ENCODE measurements at regions not wholly inside any gene's neighbourhood (a gene's known extent, or its start where the extent isn't known, plus 50 kb on each side); places are given as distances from the start of the nearest gene placed in this dataset.

- WGBS (ENCODE audit: insufficient coverage) = no CpG with 5 or more reads among the region's 3 CpGs
- Histone ChIP-seq H3K27me3 (replicated peaks in 1 of 2; ENCODE audit: control insufficient read depth in 2 of 2, extremely low read depth in 1 of 2, insufficient read depth in 2 of 2, low read length in 1 of 2) (no peaks in the 10 kb centered on the region), H3K4me3 (ENCODE audit: control insufficient read depth in 1 of 2, extremely low read depth in 1 of 2, low read length in 1 of 2) (no peak overlapping the region), H3K36me3 (ENCODE audit: control insufficient read depth in 2 of 2, extremely low read depth in 1 of 2, insufficient read depth in 1 of 2, low read length in 1 of 2) (no peaks in the 10 kb centered on the region), H3K4me1 (ENCODE audit: control insufficient read depth in 1 of 2, extremely low read depth in 1 of 2, insufficient read depth in 2 of 2, low read length in 2 of 2) (no peaks in the 10 kb centered on the region), H3K27ac (ENCODE audit: low read length) (no peak overlapping the region), H3K9me3 (no peaks in the 10 kb centered on the region)
- H3K36me3 Mint-ChIP-seq = no peaks in the 10 kb centered on the region
- H3K27ac Mint-ChIP-seq = no peak overlapping the region
- no peaks in the 10 kb centered on the region for H3K4me1 Mint-ChIP-seq
- DNase-seq (no peak), ATAC-seq (replicated peaks in 1 of 4) (no peak)
- H3K9me3 Mint-ChIP-seq = peaks cover 5 to 20% (median 15%) of the 10 kb centered on the region in 3 donors
- POLR2A ChIA-PET = no interaction called here
- CTCF ChIA-PET = no interaction called here
- H3K4me3 Mint-ChIP-seq = no peak overlapping the region
- H3K27me3 Mint-ChIP-seq = no peaks in the 10 kb centered on the region
Observed at GRCh38 chr6:54465649-54466300, 157.5 kb downstream of the TINAG start.

GRCh38 chr6:54467384-54467783 is 159.1 kb downstream of the TINAG start:
- Mint-ChIP-seq H3K4me3 (no peak overlapping the region), H3K27me3 (no peaks in the 10 kb centered on the region), H3K27ac (no peak overlapping the region), H3K4me1 (no peaks in the 10 kb centered on the region), H3K36me3 (no peaks in the 10 kb centered on the region), H3K9me3 (peaks cover 2 to 20% (median 15%) of the 10 kb centered on the region in 3 donors)
- H3K27me3 ChIP-seq (replicated peaks in 1 of 2; ENCODE audit: control insufficient read depth in 2 of 2, extremely low read depth in 1 of 2, insufficient read depth in 2 of 2, low read length in 1 of 2) = no peaks in the 10 kb centered on the region
- no peaks in the 10 kb centered on the region for H3K36me3 ChIP-seq (ENCODE audit: control insufficient read depth in 2 of 2, extremely low read depth in 1 of 2, insufficient read depth in 1 of 2, low read length in 1 of 2)
- CTCF ChIA-PET = no interaction called here
- no CpG with 5 or more reads among the region's 1 CpG for WGBS (ENCODE audit: insufficient coverage)
- H3K4me3 ChIP-seq (ENCODE audit: control insufficient read depth in 1 of 2, extremely low read depth in 1 of 2, low read length in 1 of 2) = no peak overlapping the region
- H3K27ac ChIP-seq (ENCODE audit: low read length) = no peak overlapping the region
- H3K4me1 ChIP-seq (ENCODE audit: control insufficient read depth in 1 of 2, extremely low read depth in 1 of 2, insufficient read depth in 2 of 2, low read length in 2 of 2) = no peaks in the 10 kb centered on the region
- DNase-seq = no peak
- POLR2A ChIA-PET = no interaction called here
- no peak for ATAC-seq (replicated peaks in 1 of 4)
- H3K9me3 ChIP-seq = no peaks in the 10 kb centered on the region

GRCh38 chr6:54473328-54473727 is 165.1 kb downstream of the TINAG start:
- H3K27me3 Mint-ChIP-seq = no peaks in the 10 kb centered on the region
- H3K9me3 Mint-ChIP-seq = peaks cover 3 to 6% (median 4%) of the 10 kb centered on the region in 3 donors
- H3K36me3 ChIP-seq (ENCODE audit: control insufficient read depth in 2 of 2, extremely low read depth in 1 of 2, insufficient read depth in 1 of 2, low read length in 1 of 2) = no peaks in the 10 kb centered on the region
- H3K27me3 ChIP-seq (replicated peaks in 1 of 2; ENCODE audit: control insufficient read depth in 2 of 2, extremely low read depth in 1 of 2, insufficient read depth in 2 of 2, low read length in 1 of 2) = no peaks in the 10 kb centered on the region
- no peaks in the 10 kb centered on the region for H3K36me3 Mint-ChIP-seq
- ChIA-PET CTCF (no interaction called here), POLR2A (no interaction called here)
- ATAC-seq (replicated peaks in 1 of 4) (no peak), DNase-seq (no peak)
- WGBS (ENCODE audit: insufficient coverage) = 67% methylated on average over 1 of the region's 4 CpGs
- no peak overlapping the region for H3K27ac Mint-ChIP-seq
- no peak overlapping the region for H3K27ac ChIP-seq (ENCODE audit: low read length)
- H3K4me1 ChIP-seq (ENCODE audit: control insufficient read depth in 1 of 2, extremely low read depth in 1 of 2, insufficient read depth in 2 of 2, low read length in 2 of 2) = no peaks in the 10 kb centered on the region
- no peak overlapping the region for H3K4me3 ChIP-seq (ENCODE audit: control insufficient read depth in 1 of 2, extremely low read depth in 1 of 2, low read length in 1 of 2)
- no peak overlapping the region for H3K4me3 Mint-ChIP-seq
- H3K9me3 ChIP-seq = no peaks in the 10 kb centered on the region
- H3K4me1 Mint-ChIP-seq = no peaks in the 10 kb centered on the region

GRCh38 chr6:54474898-54475297 is 166.7 kb downstream of the TINAG start:
- H3K36me3 ChIP-seq (ENCODE audit: control insufficient read depth in 2 of 2, extremely low read depth in 1 of 2, insufficient read depth in 1 of 2, low read length in 1 of 2) = no peaks in the 10 kb centered on the region
- H3K27ac ChIP-seq (ENCODE audit: low read length) = no peak overlapping the region
- no peaks in the 10 kb centered on the region for H3K9me3 ChIP-seq
- Mint-ChIP-seq H3K27ac (no peak overlapping the region), H3K27me3 (no peaks in the 10 kb centered on the region), H3K36me3 (no peaks in the 10 kb centered on the region), H3K4me3 (no peak overlapping the region), H3K4me1 (no peaks in the 10 kb centered on the region), H3K9me3 (peaks cover 5 to 7% (median 6%) of the 10 kb centered on the region in 3 donors)
- H3K4me3 ChIP-seq (ENCODE audit: control insufficient read depth in 1 of 2, extremely low read depth in 1 of 2, low read length in 1 of 2) = no peak overlapping the region
- ChIA-PET POLR2A (no interaction called here), CTCF (no interaction called here)
- 17% methylated on average over 1 of the region's 2 CpGs for WGBS (ENCODE audit: insufficient coverage)
- ATAC-seq (replicated peaks in 1 of 4) (no peak), DNase-seq (no peak)
- H3K4me1 ChIP-seq (ENCODE audit: control insufficient read depth in 1 of 2, extremely low read depth in 1 of 2, insufficient read depth in 2 of 2, low read length in 2 of 2) = no peaks in the 10 kb centered on the region
- no peaks in the 10 kb centered on the region for H3K27me3 ChIP-seq (replicated peaks in 1 of 2; ENCODE audit: control insufficient read depth in 2 of 2, extremely low read depth in 1 of 2, insufficient read depth in 2 of 2, low read length in 1 of 2)

- no peak overlapping the region for H3K27ac ChIP-seq (ENCODE audit: low read length)
- H3K4me3 Mint-ChIP-seq = no peak overlapping the region
- H3K9me3 Mint-ChIP-seq = peaks cover 8 to 13% (median 12%) of the 10 kb centered on the region in 3 donors
- no peaks in the 10 kb centered on the region for H3K36me3 Mint-ChIP-seq
- CTCF ChIA-PET = no interaction called here
- H3K27me3 ChIP-seq (replicated peaks in 1 of 2; ENCODE audit: control insufficient read depth in 2 of 2, extremely low read depth in 1 of 2, insufficient read depth in 2 of 2, low read length in 1 of 2) = no peaks in the 10 kb centered on the region
- no peak overlapping the region for H3K27ac Mint-ChIP-seq
- POLR2A ChIA-PET = no interaction called here
- H3K27me3 Mint-ChIP-seq = no peaks in the 10 kb centered on the region
- no peak overlapping the region for H3K4me3 ChIP-seq (ENCODE audit: control insufficient read depth in 1 of 2, extremely low read depth in 1 of 2, low read length in 1 of 2)
- DNase-seq (no peak), ATAC-seq (replicated peaks in 1 of 4) (no peak)
- no peaks in the 10 kb centered on the region for H3K4me1 Mint-ChIP-seq
- H3K4me1 ChIP-seq (ENCODE audit: control insufficient read depth in 1 of 2, extremely low read depth in 1 of 2, insufficient read depth in 2 of 2, low read length in 2 of 2) = no peaks in the 10 kb centered on the region
- H3K36me3 ChIP-seq (ENCODE audit: control insufficient read depth in 2 of 2, extremely low read depth in 1 of 2, insufficient read depth in 1 of 2, low read length in 1 of 2) = no peaks in the 10 kb centered on the region
- 90% methylated on average over 2 of the region's 4 CpGs for WGBS (ENCODE audit: insufficient coverage)
- no peaks in the 10 kb centered on the region for H3K9me3 ChIP-seq
Observed at GRCh38 chr6:54481091-54481490, 172.8 kb downstream of the TINAG start.

GRCh38 chr6:54491431-54491830 is 183.2 kb downstream of the TINAG start:
- H3K9me3 ChIP-seq = no peaks in the 10 kb centered on the region
- no peaks in the 10 kb centered on the region for H3K4me1 ChIP-seq (ENCODE audit: control insufficient read depth in 1 of 2, extremely low read depth in 1 of 2, insufficient read depth in 2 of 2, low read length in 2 of 2)
- no peaks in the 10 kb centered on the region for H3K27me3 ChIP-seq (replicated peaks in 1 of 2; ENCODE audit: control insufficient read depth in 2 of 2, extremely low read depth in 1 of 2, insufficient read depth in 2 of 2, low read length in 1 of 2)
- H3K27ac Mint-ChIP-seq = no peak overlapping the region
- WGBS (ENCODE audit: insufficient coverage) = 36% methylated on average over 1 of the region's 3 CpGs
- ChIA-PET POLR2A (no interaction called here), CTCF (no interaction called here)
- H3K27me3 Mint-ChIP-seq = no peaks in the 10 kb centered on the region
- H3K4me3 ChIP-seq (ENCODE audit: control insufficient read depth in 1 of 2, extremely low read depth in 1 of 2, low read length in 1 of 2) = no peak overlapping the region
- H3K27ac ChIP-seq (ENCODE audit: low read length) = no peak overlapping the region
- ATAC-seq (replicated peaks in 1 of 4) (no peak), DNase-seq (no peak)
- H3K9me3 Mint-ChIP-seq = peaks cover under 1 to 37% (median 26%) of the 10 kb centered on the region in 3 donors
- no peaks in the 10 kb centered on the region for H3K4me1 Mint-ChIP-seq
- H3K36me3 Mint-ChIP-seq = no peaks in the 10 kb centered on the region
- no peaks in the 10 kb centered on the region for H3K36me3 ChIP-seq (ENCODE audit: control insufficient read depth in 2 of 2, extremely low read depth in 1 of 2, insufficient read depth in 1 of 2, low read length in 1 of 2)
- no peak overlapping the region for H3K4me3 Mint-ChIP-seq

GRCh38 chr6:54493138-54493537 is 184.9 kb downstream of the TINAG start:
- Histone ChIP-seq H3K4me1 (ENCODE audit: control insufficient read depth in 1 of 2, extremely low read depth in 1 of 2, insufficient read depth in 2 of 2, low read length in 2 of 2) (no peaks in the 10 kb centered on the region), H3K36me3 (ENCODE audit: control insufficient read depth in 2 of 2, extremely low read depth in 1 of 2, insufficient read depth in 1 of 2, low read length in 1 of 2) (no peaks in the 10 kb centered on the region), H3K9me3 (no peaks in the 10 kb centered on the region), H3K27ac (ENCODE audit: low read length) (no peak overlapping the region), H3K27me3 (replicated peaks in 1 of 2; ENCODE audit: control insufficient read depth in 2 of 2, extremely low read depth in 1 of 2, insufficient read depth in 2 of 2, low read length in 1 of 2) (no peaks in the 10 kb centered on the region), H3K4me3 (ENCODE audit: control insufficient read depth in 1 of 2, extremely low read depth in 1 of 2, low read length in 1 of 2) (no peak overlapping the region)
- Mint-ChIP-seq H3K27ac (no peak overlapping the region), H3K4me3 (no peak overlapping the region), H3K36me3 (no peaks in the 10 kb centered on the region), H3K4me1 (no peaks in the 10 kb centered on the region), H3K27me3 (no peaks in the 10 kb centered on the region), H3K9me3 (peaks cover 3 to 46% (median 26%) of the 10 kb centered on the region in 3 donors)
- POLR2A ChIA-PET = no interaction called here
- no peak for ATAC-seq (replicated peaks in 1 of 4)
- CTCF ChIA-PET = no interaction called here
- DNase-seq = no peak

Measured in T-cell (primary cell).